Omental fat pad (tissue), 3 donors: ENCODE measurements at regions not wholly inside any gene's neighbourhood (a gene's known extent, or its start where the extent isn't known, plus 50 kb on each side); places are given as distances from the start of the nearest gene placed in this dataset.

Experiments
- ATAC-seq: fragments of 150-250 bp; one replicate; pipeline ENCODE4 v1.9.1; 2016; ENCODE audit warnings: mild to moderate bottlenecking, moderate library complexity; ENCODE audit not compliant: low FRiP score
- DNase-seq: peaks from one replicate; pipeline ENCODE4 v3.0.0-alpha.2; 2019; ENCODE audit warnings: low spot score
- CTCF ChIP-seq, 3 donors: fragments of 450-650 bp; IDR thresholded peaks; one replicate each; pipeline ENCODE4 v1.5.1; 2016 to 2017; ENCODE audit warnings: antibody characterized with exemption in 3 of 3, mild to moderate bottlenecking in 3 of 3, moderate library complexity in 2 of 3

DNA sequence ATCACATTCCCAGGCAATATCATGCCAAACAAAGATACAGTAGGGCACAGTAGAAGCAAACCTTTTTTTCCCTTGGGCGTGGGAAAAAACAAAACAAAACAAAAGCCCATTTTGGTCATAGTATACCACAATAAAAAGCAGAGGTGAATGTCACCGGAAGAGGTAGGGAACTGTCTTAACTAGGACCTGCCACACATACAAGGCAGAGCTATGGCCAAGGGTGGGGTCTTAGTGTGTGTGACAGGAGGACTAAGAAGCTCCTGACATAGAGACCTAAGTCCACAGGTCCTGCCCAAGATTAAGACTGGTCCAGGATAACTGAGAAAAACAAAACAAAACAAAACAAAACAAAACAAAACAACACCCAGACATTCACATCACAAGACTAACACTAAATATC lies 441.2 kb upstream of the DSEL start:
- ATAC-seq (no peak), DNase-seq (no peak)
- no peak for TF ChIP-seq CTCF (IDR thresholded peaks at IDR 0.05)

GRCh38 chr18:67954594-67954993 lies 438.1 kb upstream of the DSEL start:
- no peak for TF ChIP-seq CTCF (IDR thresholded peaks at IDR 0.05)
- no peak for ATAC-seq
- DNase-seq, result no peak

GRCh38 chr18:67951137-67951536 lies 434.6 kb upstream of the DSEL start:
- DNase-seq (no peak), ATAC-seq (no peak)
- TF ChIP-seq CTCF (IDR thresholded peaks at IDR 0.05), result no peak

DNA sequence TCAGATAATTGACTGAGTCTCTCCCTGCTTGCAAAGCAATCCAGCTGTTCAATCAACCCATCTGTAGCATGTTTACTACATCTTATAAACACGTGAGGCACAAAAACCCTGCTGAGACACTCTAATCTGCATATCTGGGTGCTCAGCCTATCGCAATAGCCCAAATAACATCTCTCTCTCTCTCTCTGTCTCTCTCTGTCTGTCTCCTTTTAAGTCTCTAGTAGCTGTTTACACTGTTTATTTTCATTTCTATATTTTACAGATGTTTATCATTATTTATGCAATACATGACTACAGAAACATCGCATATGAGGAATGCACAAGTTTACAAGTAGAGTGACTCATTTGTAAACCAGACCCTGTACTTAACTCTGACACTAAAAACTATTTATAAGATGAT lies 422.1 kb upstream of the DSEL start:
- no peak for ATAC-seq
- no peak for DNase-seq

DNA sequence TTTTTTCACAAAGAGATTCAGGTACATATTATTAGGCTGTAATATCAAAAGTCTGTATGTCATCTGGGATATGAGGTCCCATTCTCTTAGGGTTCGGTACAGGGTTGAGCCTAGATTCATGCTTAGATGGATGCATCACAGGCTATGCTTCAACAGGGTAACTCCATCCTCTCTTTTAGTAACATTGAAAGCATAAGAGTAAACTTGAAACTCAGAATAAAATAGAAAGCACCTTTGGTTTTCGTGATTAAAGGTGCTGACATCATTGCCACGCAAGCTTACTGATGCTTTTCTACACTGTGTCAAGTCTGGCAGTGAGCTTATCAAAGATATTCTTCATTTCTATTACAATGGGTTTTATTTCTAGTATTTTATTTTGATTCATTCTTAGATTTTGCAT lies 419.1 kb upstream of the DSEL start:
- no peak for TF ChIP-seq CTCF (IDR thresholded peaks at IDR 0.05)
- no peak for ATAC-seq

More for the DNA sequence above, 422.1 kb upstream of the DSEL start:
- TF ChIP-seq CTCF (IDR thresholded peaks at IDR 0.05), result no peak

GRCh38 chr18:67933271-67933670 lies 416.8 kb upstream of the DSEL start:
- no peak for TF ChIP-seq CTCF (IDR thresholded peaks at IDR 0.05)
- no peak for ATAC-seq

More for the DNA sequence above, 419.1 kb upstream of the DSEL start:
- DNase-seq, result no peak

GRCh38 chr18:67932271-67932670 lies 415.8 kb upstream of the DSEL start:
- TF ChIP-seq CTCF (IDR thresholded peaks at IDR 0.05), result no peak
- ATAC-seq (no peak), DNase-seq (no peak)

More at GRCh38 chr18:67933271-67933670, 416.8 kb upstream of the DSEL start:
- no peak for DNase-seq
